ENCODE measurements at regions not wholly inside any gene's neighbourhood (a gene's known extent, or its start where the extent isn't known, plus 50 kb on each side); places are given as distances from the start of the nearest gene placed in this dataset.

DNA sequence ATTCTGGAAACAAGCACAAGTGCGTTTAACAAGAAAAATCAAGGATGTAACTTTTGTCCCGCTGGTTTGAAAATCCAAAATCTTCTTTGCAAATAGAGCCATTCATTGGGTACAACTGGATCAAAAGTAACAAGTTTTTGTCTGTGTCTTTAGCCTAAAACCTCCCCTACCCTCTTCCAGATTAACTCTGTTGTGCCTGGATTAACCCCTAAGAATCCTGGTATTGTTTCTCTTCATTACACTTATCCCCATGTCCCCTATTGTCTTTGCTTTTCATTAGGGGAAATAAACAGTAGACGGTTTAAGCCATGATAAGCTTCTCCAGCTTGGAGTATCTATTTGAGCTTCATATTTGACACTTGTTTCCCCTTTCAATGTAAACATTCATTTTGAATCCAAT is 242.1 kb upstream of the ARGLU1 start:
- ATAC-seq: no peak
- TF ChIP-seq ZNF565 (CRISPR knock-in tag; conservative IDR thresholded peaks at IDR 0.05; ENCODE audit: low read depth): no peak
- no peak for TF ChIP-seq OSR1 (CRISPR knock-in tag; IDR thresholded peaks at IDR 0.05)
- no peak for TF ChIP-seq TCF4 (CRISPR knock-in tag; IDR thresholded peaks at IDR 0.05; ENCODE audit: borderline replicate concordance)
- TF ChIP-seq ZFP30 (CRISPR knock-in tag; IDR thresholded peaks at IDR 0.05): no peak
- no peak for TF ChIP-seq GLIS3 (CRISPR knock-in tag; IDR thresholded peaks at IDR 0.05)
- no peak for TF ChIP-seq TSHZ2 (CRISPR knock-in tag; IDR thresholded peaks at IDR 0.05)
- no peak for TF ChIP-seq SNAI2 (CRISPR knock-in tag; IDR thresholded peaks at IDR 0.05)
- no peak for TF ChIP-seq BACH2 (CRISPR knock-in tag; IDR thresholded peaks at IDR 0.05; ENCODE audit: borderline replicate concordance)
- TF ChIP-seq ISL1 (CRISPR knock-in tag; IDR thresholded peaks at IDR 0.05): no peak
- no peak for TF ChIP-seq TOX (CRISPR knock-in tag; IDR thresholded peaks at IDR 0.05; ENCODE audit: borderline replicate concordance)

DNA sequence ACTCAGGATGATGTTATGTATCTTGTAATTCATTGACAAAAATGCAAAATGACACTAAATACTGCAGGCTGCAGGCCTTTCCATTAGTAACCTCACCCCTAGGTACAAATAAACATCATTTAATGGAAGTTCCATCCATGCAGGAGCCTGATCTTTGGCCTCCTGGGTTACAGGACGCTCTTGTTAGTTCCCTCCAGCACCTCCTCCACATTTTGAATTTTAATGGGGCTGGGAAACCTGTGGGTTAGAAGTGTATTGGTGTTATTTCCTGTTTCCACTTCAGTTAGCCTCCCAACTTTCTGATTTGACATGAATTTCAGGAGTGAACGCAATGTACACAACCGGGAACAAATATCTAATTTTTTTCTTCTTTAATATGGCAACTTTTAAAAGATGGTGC is 237.1 kb upstream of the ARGLU1 start:
- no peak for ATAC-seq
- TF ChIP-seq, protein P1, sequence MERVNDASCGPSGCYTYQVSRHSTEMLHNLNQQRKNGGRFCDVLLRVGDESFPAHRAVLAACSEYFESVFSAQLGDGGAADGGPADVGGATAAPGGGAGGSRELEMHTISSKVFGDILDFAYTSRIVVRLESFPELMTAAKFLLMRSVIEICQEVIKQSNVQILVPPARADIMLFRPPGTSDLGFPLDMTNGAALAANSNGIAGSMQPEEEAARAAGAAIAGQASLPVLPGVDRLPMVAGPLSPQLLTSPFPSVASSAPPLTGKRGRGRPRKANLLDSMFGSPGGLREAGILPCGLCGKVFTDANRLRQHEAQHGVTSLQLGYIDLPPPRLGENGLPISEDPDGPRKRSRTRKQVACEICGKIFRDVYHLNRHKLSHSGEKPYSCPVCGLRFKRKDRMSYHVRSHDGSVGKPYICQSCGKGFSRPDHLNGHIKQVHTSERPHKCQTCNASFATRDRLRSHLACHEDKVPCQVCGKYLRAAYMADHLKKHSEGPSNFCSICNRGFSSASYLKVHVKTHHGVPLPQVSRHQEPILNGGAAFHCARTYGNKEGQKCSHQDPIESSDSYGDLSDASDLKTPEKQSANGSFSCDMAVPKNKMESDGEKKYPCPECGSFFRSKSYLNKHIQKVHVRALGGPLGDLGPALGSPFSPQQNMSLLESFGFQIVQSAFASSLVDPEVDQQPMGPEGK (CRISPR knock-in tag; IDR thresholded peaks at IDR 0.05; ENCODE audit: borderline replicate concordance): no peak
- TF ChIP-seq, protein P2, sequence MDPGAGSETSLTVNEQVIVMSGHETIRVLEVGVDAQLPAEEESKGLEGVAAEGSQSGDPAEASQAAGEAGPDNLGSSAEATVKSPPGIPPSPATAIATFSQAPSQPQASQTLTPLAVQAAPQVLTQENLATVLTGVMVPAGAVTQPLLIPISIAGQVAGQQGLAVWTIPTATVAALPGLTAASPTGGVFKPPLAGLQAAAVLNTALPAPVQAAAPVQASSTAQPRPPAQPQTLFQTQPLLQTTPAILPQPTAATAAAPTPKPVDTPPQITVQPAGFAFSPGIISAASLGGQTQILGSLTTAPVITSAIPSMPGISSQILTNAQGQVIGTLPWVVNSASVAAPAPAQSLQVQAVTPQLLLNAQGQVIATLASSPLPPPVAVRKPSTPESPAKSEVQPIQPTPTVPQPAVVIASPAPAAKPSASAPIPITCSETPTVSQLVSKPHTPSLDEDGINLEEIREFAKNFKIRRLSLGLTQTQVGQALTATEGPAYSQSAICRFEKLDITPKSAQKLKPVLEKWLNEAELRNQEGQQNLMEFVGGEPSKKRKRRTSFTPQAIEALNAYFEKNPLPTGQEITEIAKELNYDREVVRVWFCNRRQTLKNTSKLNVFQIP (CRISPR knock-in tag; IDR thresholded peaks at IDR 0.05; ENCODE audit: borderline replicate concordance, low read depth): no peak
- TF ChIP-seq SNAI2 (CRISPR knock-in tag; IDR thresholded peaks at IDR 0.05): no peak

- no peak for TF ChIP-seq ZNF8 (CRISPR knock-in tag; IDR thresholded peaks at IDR 0.05)
- no peak for TF ChIP-seq SNAI2 (CRISPR knock-in tag; IDR thresholded peaks at IDR 0.05)
- TF ChIP-seq, protein P2 (CRISPR knock-in tag; IDR thresholded peaks at IDR 0.05; ENCODE audit: borderline replicate concordance, low read depth): no peak
- TF ChIP-seq, protein P3, sequence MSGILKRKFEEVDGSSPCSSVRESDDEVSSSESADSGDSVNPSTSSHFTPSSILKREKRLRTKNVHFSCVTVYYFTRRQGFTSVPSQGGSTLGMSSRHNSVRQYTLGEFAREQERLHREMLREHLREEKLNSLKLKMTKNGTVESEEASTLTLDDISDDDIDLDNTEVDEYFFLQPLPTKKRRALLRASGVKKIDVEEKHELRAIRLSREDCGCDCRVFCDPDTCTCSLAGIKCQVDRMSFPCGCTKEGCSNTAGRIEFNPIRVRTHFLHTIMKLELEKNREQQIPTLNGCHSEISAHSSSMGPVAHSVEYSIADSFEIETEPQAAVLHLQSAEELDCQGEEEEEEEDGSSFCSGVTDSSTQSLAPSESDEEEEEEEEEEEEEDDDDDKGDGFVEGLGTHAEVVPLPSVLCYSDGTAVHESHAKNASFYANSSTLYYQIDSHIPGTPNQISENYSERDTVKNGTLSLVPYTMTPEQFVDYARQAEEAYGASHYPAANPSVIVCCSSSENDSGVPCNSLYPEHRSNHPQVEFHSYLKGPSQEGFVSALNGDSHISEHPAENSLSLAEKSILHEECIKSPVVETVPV (CRISPR knock-in tag; IDR thresholded peaks at IDR 0.05): no peak
- no peak for TF ChIP-seq ZNF70 (CRISPR knock-in tag; IDR thresholded peaks at IDR 0.05)
- TF ChIP-seq, protein P1 (CRISPR knock-in tag; IDR thresholded peaks at IDR 0.05; ENCODE audit: borderline replicate concordance): no peak
- TF ChIP-seq CSDC2 (CRISPR knock-in tag; IDR thresholded peaks at IDR 0.05): no peak
- no peak for TF ChIP-seq ZFP3 (CRISPR knock-in tag; IDR thresholded peaks at IDR 0.05)
- TF ChIP-seq ZFP30 (CRISPR knock-in tag; IDR thresholded peaks at IDR 0.05): no peak
- TF ChIP-seq PPARA (CRISPR knock-in tag; IDR thresholded peaks at IDR 0.05; ENCODE audit: borderline replicate concordance): no peak
- no peak for TF ChIP-seq ESRRG (CRISPR knock-in tag; IDR thresholded peaks at IDR 0.05)
- TF ChIP-seq ZC3H10 (CRISPR knock-in tag; IDR thresholded peaks at IDR 0.05): no peak
- no peak for TF ChIP-seq ISL1 (CRISPR knock-in tag; IDR thresholded peaks at IDR 0.05)
- no peak for TF ChIP-seq GLIS3 (CRISPR knock-in tag; IDR thresholded peaks at IDR 0.05)
- TF ChIP-seq RARB (CRISPR knock-in tag; IDR thresholded peaks at IDR 0.05): no peak
- no peak for TF ChIP-seq TOX (CRISPR knock-in tag; IDR thresholded peaks at IDR 0.05; ENCODE audit: borderline replicate concordance)
- TF ChIP-seq BACH2 (CRISPR knock-in tag; IDR thresholded peaks at IDR 0.05; ENCODE audit: borderline replicate concordance): no peak
- TF ChIP-seq TCF4 (CRISPR knock-in tag; IDR thresholded peaks at IDR 0.05; ENCODE audit: borderline replicate concordance): no peak
- no peak for ATAC-seq
These were observed 235.0 kb upstream of the ARGLU1 start for GRCh38 chr13:106802917-106803316.
